LNCaP clone FGC (cell line): ENCODE measurements at regions not wholly inside any gene's neighbourhood (a gene's known extent, or its start where the extent isn't known, plus 50 kb on each side); places are given as distances from the start of the nearest gene placed in this dataset.

ENCODE experiments used
- DNase-seq: peaks from one replicate; pipeline ENCODE4 v3.0.0-alpha.2; 2011; ENCODE audit warnings: low read depth
- H3K4me3 ChIP-seq: 2 replicates; pipeline ENCODE4 v1.5.1; 2011; ENCODE audit warnings: mild to moderate bottlenecking, low read depth, low read length, control low read depth
- CTCF ChIP-seq: IDR thresholded peaks from 2 replicates; pipeline ENCODE4 v1.5.1; 2012; ENCODE audit warnings: mild to moderate bottlenecking; ENCODE audit not compliant: control insufficient read depth, insufficient read depth; ENCODE audit errors: extremely low read depth

DNA sequence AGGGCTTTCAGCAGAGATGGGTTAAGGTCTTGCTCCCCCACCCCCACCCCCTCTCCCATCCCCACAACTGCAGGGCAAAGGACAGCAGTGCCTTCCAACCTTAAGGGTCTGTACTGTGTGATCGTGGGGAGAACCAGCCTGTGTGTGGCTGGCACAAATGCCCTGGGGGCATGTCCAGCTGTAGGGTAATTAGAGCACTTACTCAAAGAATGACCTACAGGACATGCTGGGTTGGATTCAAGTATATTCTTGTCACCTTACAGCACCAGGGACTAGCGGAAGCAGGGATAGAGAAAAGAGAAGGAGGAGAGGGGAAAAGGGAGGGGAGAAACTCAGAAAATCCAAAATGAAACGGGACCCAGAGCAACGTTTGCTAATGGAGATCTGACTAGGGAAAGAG is 191.3 kb upstream of the GATB start:
- no peak for DNase-seq
- no peak for TF ChIP-seq CTCF
- no peak overlapping the region for H3K4me3 ChIP-seq

DNA sequence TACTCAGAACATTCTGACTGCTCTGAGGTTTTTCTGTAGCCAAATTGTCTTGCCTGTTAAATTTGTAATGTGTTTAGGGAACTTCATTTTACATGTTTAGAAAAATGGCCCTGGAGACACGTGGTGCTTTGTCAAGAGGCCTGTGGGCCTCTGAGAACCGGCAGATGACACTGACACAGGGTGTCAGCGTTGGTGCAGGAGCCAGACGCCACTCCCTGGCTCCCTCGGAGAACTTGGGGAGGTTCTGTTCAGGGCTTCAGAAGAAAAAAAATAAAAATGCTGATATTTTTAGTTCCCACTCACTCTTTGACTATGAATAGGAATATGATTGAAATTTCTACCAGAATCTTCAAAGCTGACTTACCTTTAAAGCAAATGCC is 190.9 kb upstream of the GATB start:
- TF ChIP-seq CTCF: no peak
- H3K4me3 ChIP-seq: no peak overlapping the region
- no peak for DNase-seq

DNA sequence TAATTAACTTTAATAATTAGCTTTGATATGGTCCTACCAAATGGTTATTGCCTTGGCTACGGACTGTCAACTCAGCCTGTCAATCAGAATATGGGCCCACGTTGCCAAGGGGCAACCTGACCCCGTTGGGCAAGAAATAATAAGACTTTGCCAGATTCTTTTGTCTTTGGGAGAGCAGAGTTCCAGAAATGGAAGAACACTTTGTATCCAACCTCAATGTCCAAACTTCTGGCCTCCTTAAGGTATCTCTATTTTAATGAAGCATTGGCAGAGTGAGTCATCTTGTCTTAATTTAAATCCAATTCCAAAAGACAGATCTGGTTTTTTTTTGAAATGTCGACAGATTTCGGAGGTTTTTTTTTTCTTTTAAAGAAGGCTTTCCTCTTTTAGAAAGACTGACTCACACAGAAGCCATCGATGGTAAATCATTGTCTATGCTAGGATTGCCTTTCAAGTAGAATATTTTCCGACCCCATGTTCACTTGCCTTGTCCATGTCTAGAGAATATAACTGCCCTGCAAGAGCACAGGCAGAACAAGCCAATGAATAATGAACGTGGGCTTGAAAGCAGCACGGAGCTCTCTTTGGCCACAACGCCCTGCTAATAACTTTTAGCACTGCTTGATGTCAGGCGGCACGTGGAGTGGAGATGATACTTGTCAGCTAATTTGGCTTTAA is 190.3 kb upstream of the GATB start:
- DNase-seq: no peak

GRCh38 chr4:151948351-151949016 is 187.7 kb upstream of the GATB start:
- H3K4me3 ChIP-seq: no peak overlapping the region
- no peak for TF ChIP-seq CTCF
- no peak for DNase-seq

More for the DNA sequence above, 190.3 kb upstream of the GATB start:
- H3K4me3 ChIP-seq: no peak overlapping the region
- TF ChIP-seq CTCF: no peak

- DNase-seq: no peak
- TF ChIP-seq CTCF: no peak
- no peak overlapping the region for H3K4me3 ChIP-seq
Measured at GRCh38 chr4:151946718-151947117, 185.9 kb upstream of the GATB start.

- no peak overlapping the region for H3K4me3 ChIP-seq
- no peak for DNase-seq
- no peak for TF ChIP-seq CTCF
Measured at GRCh38 chr4:151942971-151943370, 182.2 kb upstream of the GATB start.
